NT2/D1 (cell line): ENCODE measurements at regions not wholly inside any gene's neighbourhood (a gene's known extent, or its start where the extent isn't known, plus 50 kb on each side); places are given as distances from the start of the nearest gene placed in this dataset.

Experiments used
- SUZ12 ChIP-seq: IDR thresholded peaks from 2 replicates; pipeline ENCODE4 v1.6.1; 2011; ENCODE audit not compliant: insufficient read length, insufficient read depth; ENCODE audit errors: extremely low read depth
- YY1 ChIP-seq: IDR thresholded peaks from 2 replicates; pipeline ENCODE4 v1.6.1; 2011; ENCODE audit not compliant: insufficient read length, insufficient read depth

GRCh38 chr10:4167216-4167615, 382.2 kb upstream of the KLF6 start:
- no peak for TF ChIP-seq SUZ12
- TF ChIP-seq YY1: no peak
